Osteoblast (primary cell): ENCODE measurements at regions not wholly inside any gene's neighbourhood (a gene's known extent, or its start where the extent isn't known, plus 50 kb on each side); places are given as distances from the start of the nearest gene placed in this dataset.

ENCODE experiments used
- DNase-seq: peaks from one replicate; pipeline ENCODE4 v3.0.0; 2011; ENCODE audit warnings: low spot score, mixed read lengths; ENCODE audit not compliant: insufficient read length; ENCODE audit errors: missing footprints
- H2AFZ ChIP-seq: 2 replicates; pipeline ENCODE4 v1.6.0; 2011; ENCODE audit warnings: mild to moderate bottlenecking, low read length
- H3K27ac ChIP-seq: 2 replicates; pipeline ENCODE4 v1.5.1; 2011; ENCODE audit warnings: mild to moderate bottlenecking, low read depth, low read length, moderate library complexity
- H3K27me3 ChIP-seq: 2 replicates; pipeline ENCODE4 v1.6.0; 2012; ENCODE audit warnings: mild to moderate bottlenecking, control low read depth, inconsistent platforms, low read length, moderate library complexity; ENCODE audit not compliant: insufficient read depth
- H3K36me3 ChIP-seq: 2 replicates; pipeline ENCODE4 v1.5.1; 2011; ENCODE audit warnings: mild to moderate bottlenecking, low read length, control low read depth, moderate library complexity; ENCODE audit not compliant: insufficient read depth
- H3K4me1 ChIP-seq: 2 replicates; pipeline ENCODE4 v1.5.1; 2011; ENCODE audit warnings: mild to moderate bottlenecking, low read length, control low read depth, moderate library complexity; ENCODE audit not compliant: insufficient read depth
- H3K4me2 ChIP-seq: 2 replicates; pipeline ENCODE4 v1.6.0; 2011; ENCODE audit warnings: mild to moderate bottlenecking, low read length; ENCODE audit not compliant: insufficient read depth
- H3K4me3 ChIP-seq: fragments of 200-600 bp; sonication (generic); 3 replicates; pipeline ENCODE4 v1.5.1; 2012; ENCODE audit warnings: mild to moderate bottlenecking, low read length, inconsistent platforms; ENCODE audit not compliant: insufficient read depth
- H3K79me2 ChIP-seq: 2 replicates; pipeline ENCODE4 v1.6.0; 2012; ENCODE audit warnings: mild to moderate bottlenecking, low read length, control low read depth, inconsistent platforms; ENCODE audit not compliant: insufficient read depth
- H3K9me3 ChIP-seq: 2 replicates; pipeline ENCODE4 v1.5.1; 2011; ENCODE audit warnings: low read depth, low read length, control low read depth
- H4K20me1 ChIP-seq: 2 replicates; pipeline ENCODE4 v1.6.0; 2012; ENCODE audit warnings: mild to moderate bottlenecking, low read length, control low read depth; ENCODE audit not compliant: insufficient read depth
- CTCF ChIP-seq: IDR thresholded peaks from 2 replicates; pipeline ENCODE4 v1.5.1; 2011; ENCODE audit warnings: mild to moderate bottlenecking, low read depth, low read length, moderate library complexity; ENCODE audit errors: extremely low read depth

GRCh38 chr2:39913648-39914461, 134.8 kb upstream of the THUMPD2 start:
- no peak overlapping the region for H3K4me3 ChIP-seq
- no peaks in the 10 kb centered on the region for H3K9me3 ChIP-seq
- peak; percentile 38 for DNase-seq
- H3K4me2 ChIP-seq, result peak overlapping the region; percentile 3
- peaks cover 6% of the 10 kb centered on the region for H3K4me1 ChIP-seq
- no peaks in the 10 kb centered on the region for H3K36me3 ChIP-seq
- peak; percentile 80 for TF ChIP-seq CTCF
- peak overlapping the region; percentile 49 for H2AFZ ChIP-seq
- H4K20me1 ChIP-seq, result no peaks in the 10 kb centered on the region
- no peaks in the 10 kb centered on the region for H3K79me2 ChIP-seq
- peak overlapping the region; percentile 61 for H3K27ac ChIP-seq
- H3K27me3 ChIP-seq, result no peaks in the 10 kb centered on the region

- no peaks in the 10 kb centered on the region for H3K27me3 ChIP-seq
- no peak for DNase-seq
- H3K36me3 ChIP-seq, result no peaks in the 10 kb centered on the region
- H3K4me3 ChIP-seq, result no peak overlapping the region
- H3K9me3 ChIP-seq, result no peaks in the 10 kb centered on the region
- H4K20me1 ChIP-seq, result no peaks in the 10 kb centered on the region
- peaks cover 3% of the 10 kb centered on the region for H3K4me1 ChIP-seq
- no peak for TF ChIP-seq CTCF
- H3K79me2 ChIP-seq, result no peaks in the 10 kb centered on the region
- H3K4me2 ChIP-seq, result no peak overlapping the region
- H2AFZ ChIP-seq, result no peak overlapping the region
- no peak overlapping the region for H3K27ac ChIP-seq
Measured at GRCh38 chr2:39902103-39902502, 123.0 kb upstream of the THUMPD2 start.

- Histone ChIP-seq H2AFZ (no peak overlapping the region), H3K4me2 (no peak overlapping the region), H3K27me3 (no peaks in the 10 kb centered on the region), H4K20me1 (no peaks in the 10 kb centered on the region), H3K36me3 (no peaks in the 10 kb centered on the region), H3K79me2 (no peaks in the 10 kb centered on the region), H3K4me1 (peaks cover 3% of the 10 kb centered on the region), H3K27ac (no peak overlapping the region), H3K9me3 (no peaks in the 10 kb centered on the region), H3K4me3 (no peak overlapping the region)
- no peak for DNase-seq
- no peak for TF ChIP-seq CTCF
Measured at GRCh38 chr2:39898934-39899333, 119.9 kb upstream of the THUMPD2 start.

GRCh38 chr2:39897273-39897672, 118.2 kb upstream of the THUMPD2 start:
- no peak overlapping the region for H3K27ac ChIP-seq

More at GRCh38 chr2:39897273-39897672, 118.2 kb upstream of the THUMPD2 start:
- Histone ChIP-seq H3K79me2 (no peaks in the 10 kb centered on the region), H3K4me1 (peaks cover 3% of the 10 kb centered on the region), H4K20me1 (no peaks in the 10 kb centered on the region), H3K4me3 (no peak overlapping the region), H2AFZ (no peak overlapping the region), H3K27me3 (no peaks in the 10 kb centered on the region), H3K4me2 (no peak overlapping the region), H3K36me3 (no peaks in the 10 kb centered on the region), H3K9me3 (no peaks in the 10 kb centered on the region)
- DNase-seq, result no peak
- TF ChIP-seq CTCF, result no peak
